SK-N-SH treated with all-trans-retinoic acid at 6 μM for 48 hours (cell line): ENCODE measurements at regions not wholly inside any gene's neighbourhood (a gene's known extent, or its start where the extent isn't known, plus 50 kb on each side); places are given as distances from the start of the nearest gene placed in this dataset.

ENCODE experiments used
- ATAC-seq: fragments of 200-7000 bp; cut with Tn5 transposase; 3 replicates; pipeline ENCODE4 v1.9.1; 2020; ENCODE audit warnings: mild to moderate bottlenecking, moderate library complexity
- ARNTL ChIP-seq: fragments of 450-650 bp; formaldehyde crosslinking; IDR thresholded peaks from 2 replicates; pipeline ENCODE4 v1.5.0; 2020; ENCODE audit warnings: low read depth, mild to moderate bottlenecking, moderate library complexity, borderline replicate concordance
- BACH2 ChIP-seq: fragments of 250-450 bp; sonication (Bioruptor Pico); IDR thresholded peaks from 2 replicates; pipeline ENCODE4 v1.9.0; 2021; ENCODE audit warnings: mild to moderate bottlenecking, borderline replicate concordance
- CREB5 ChIP-seq: fragments of 250-450 bp; sonication (Bioruptor Pico); IDR thresholded peaks from 2 replicates; pipeline ENCODE4 v1.5.1; 2020; ENCODE audit warnings: low read depth, mild to moderate bottlenecking, moderate library complexity
- CSDC2 ChIP-seq: fragments of 250-450 bp; sonication (Bioruptor Pico); IDR thresholded peaks from 2 replicates; pipeline ENCODE4 v1.5.0; 2020; ENCODE audit warnings: mild to moderate bottlenecking, moderate library complexity
- CSRNP3 ChIP-seq: fragments of 250-450 bp; sonication (Bioruptor Pico); IDR thresholded peaks from 2 replicates; pipeline ENCODE4 v1.5.1; 2021; ENCODE audit warnings: mild to moderate bottlenecking, moderate library complexity
- ESRRG ChIP-seq: fragments of 250-450 bp; sonication (Bioruptor Pico); IDR thresholded peaks from 2 replicates; pipeline ENCODE4 v1.6.1; 2021; ENCODE audit warnings: mild to moderate bottlenecking
- GLIS3 ChIP-seq: fragments of 250-450 bp; sonication (Bioruptor Pico); IDR thresholded peaks from 2 replicates; pipeline ENCODE4 v1.5.0; 2020; ENCODE audit warnings: mild to moderate bottlenecking, moderate library complexity
- ISL1 ChIP-seq: fragments of 250-450 bp; sonication (Bioruptor Pico); IDR thresholded peaks from 2 replicates; pipeline ENCODE4 v2.1.2; 2022; ENCODE audit warnings: mild to moderate bottlenecking, moderate library complexity
- OSR1 ChIP-seq: fragments of 250-450 bp; sonication (Bioruptor Pico); IDR thresholded peaks from 2 replicates; pipeline ENCODE4 v1.8.0; 2022; ENCODE audit warnings: moderate library complexity, mild to moderate bottlenecking, inconsistent platforms
- PATZ1 ChIP-seq: fragments of 250-450 bp; sonication (Bioruptor Pico); IDR thresholded peaks from 2 replicates; pipeline ENCODE4 v1.8.0; 2020; ENCODE audit warnings: mild to moderate bottlenecking, moderate library complexity, borderline replicate concordance
- POU6F1 ChIP-seq: fragments of 250-450 bp; sonication (Bioruptor Pico); IDR thresholded peaks from 2 replicates; pipeline ENCODE4 v1.8.0; 2021; ENCODE audit warnings: low read depth, mild to moderate bottlenecking, moderate library complexity, borderline replicate concordance
- PPARA ChIP-seq: fragments of 250-450 bp; sonication (Bioruptor Pico); IDR thresholded peaks from 2 replicates; pipeline ENCODE4 v1.5.0; 2020; ENCODE audit warnings: mild to moderate bottlenecking, borderline replicate concordance
- RARB ChIP-seq: fragments of 250-450 bp; sonication (Bioruptor Pico); IDR thresholded peaks from 2 replicates; pipeline ENCODE4 v1.8.0; 2021; ENCODE audit warnings: mild to moderate bottlenecking, moderate library complexity
- SNAI2 ChIP-seq: fragments of 250-450 bp; sonication (Bioruptor Pico); IDR thresholded peaks from 2 replicates; pipeline ENCODE4 v1.5.0; 2020; ENCODE audit warnings: mild to moderate bottlenecking, moderate library complexity
- TCF4 ChIP-seq: fragments of 250-450 bp; sonication (Bioruptor Pico); IDR thresholded peaks from 2 replicates; pipeline ENCODE4 v1.8.0; 2021; ENCODE audit warnings: mild to moderate bottlenecking, moderate library complexity, borderline replicate concordance
- TOX ChIP-seq: fragments of 250-450 bp; sonication (Bioruptor Pico); IDR thresholded peaks from 2 replicates; pipeline ENCODE4 v1.8.0; 2021; ENCODE audit warnings: mild to moderate bottlenecking, moderate library complexity, borderline replicate concordance
- TSHZ2 ChIP-seq: fragments of 250-450 bp; sonication (Bioruptor Pico); IDR thresholded peaks from 2 replicates; pipeline ENCODE4 v1.5.0; 2020; ENCODE audit warnings: mild to moderate bottlenecking, moderate library complexity
- ZC3H10 ChIP-seq: fragments of 250-450 bp; sonication (Bioruptor Pico); IDR thresholded peaks from 2 replicates; pipeline ENCODE4 v1.5.1; 2021; ENCODE audit warnings: mild to moderate bottlenecking, moderate library complexity
- ZFP3 ChIP-seq: fragments of 250-450 bp; sonication (Bioruptor Pico); IDR thresholded peaks from 2 replicates; pipeline ENCODE4 v1.5.0; 2020; ENCODE audit warnings: mild to moderate bottlenecking, moderate library complexity
- ZFP30 ChIP-seq: fragments of 450-650 bp; formaldehyde crosslinking; IDR thresholded peaks from 2 replicates; pipeline ENCODE4 v1.5.0; 2022; ENCODE audit warnings: mild to moderate bottlenecking, moderate library complexity
- ZNF565 ChIP-seq: fragments of 450-650 bp; formaldehyde crosslinking; conservative IDR thresholded peaks from 2 replicates; pipeline ENCODE4 v1.5.0; 2020; ENCODE audit warnings: low read depth, mild to moderate bottlenecking, moderate library complexity
- ZNF70 ChIP-seq: fragments of 450-650 bp; formaldehyde crosslinking; IDR thresholded peaks from 2 replicates; pipeline ENCODE4 v1.5.0; 2020; ENCODE audit warnings: mild to moderate bottlenecking, moderate library complexity
- ZNF8 ChIP-seq: fragments of 450-650 bp; formaldehyde crosslinking; IDR thresholded peaks from 2 replicates; pipeline ENCODE4 v1.5.0; 2020; ENCODE audit warnings: mild to moderate bottlenecking, moderate library complexity

GRCh38 chr1:218890451-218890850 lies 283.2 kb upstream of the LYPLAL1 start:
- ATAC-seq: no peak
- no peak for TF ChIP-seq ZNF8 (CRISPR knock-in tag)
- TF ChIP-seq TCF4 (CRISPR knock-in tag): no peak
- no peak for TF ChIP-seq CSRNP3 (CRISPR knock-in tag)
- TF ChIP-seq ESRRG: no peak
- TF ChIP-seq RARB (CRISPR knock-in tag): no peak
- no peak for TF ChIP-seq ZNF70
- TF ChIP-seq TOX (CRISPR knock-in tag): no peak
- no peak for TF ChIP-seq ISL1 (CRISPR knock-in tag)
- TF ChIP-seq OSR1: no peak
- no peak for TF ChIP-seq GLIS3 (CRISPR knock-in tag)

GRCh38 chr1:218891577-218891976 lies 282.1 kb upstream of the LYPLAL1 start:
- no peak for TF ChIP-seq ISL1 (CRISPR knock-in tag)
- no peak for TF ChIP-seq ZFP3
- TF ChIP-seq TCF4 (CRISPR knock-in tag): no peak
- no peak for TF ChIP-seq ZFP30 (CRISPR knock-in tag)
- TF ChIP-seq ZNF8 (CRISPR knock-in tag): no peak
- no peak for TF ChIP-seq TOX (CRISPR knock-in tag)
- no peak for TF ChIP-seq ARNTL (CRISPR knock-in tag)
- no peak for TF ChIP-seq TSHZ2 (CRISPR knock-in tag)
- TF ChIP-seq ESRRG: no peak
- TF ChIP-seq CSDC2: no peak
- TF ChIP-seq ZNF565 (CRISPR knock-in tag): no peak
- no peak for TF ChIP-seq OSR1
- TF ChIP-seq ZNF70: no peak
- no peak for TF ChIP-seq PPARA (CRISPR knock-in tag)
- no peak for TF ChIP-seq POU6F1 (CRISPR knock-in tag)
- TF ChIP-seq ZC3H10 (CRISPR knock-in tag): no peak
- no peak for TF ChIP-seq SNAI2 (CRISPR knock-in tag)
- no peak for TF ChIP-seq PATZ1 (CRISPR knock-in tag)
- TF ChIP-seq, all 23 proteins: peak for 0
- ATAC-seq: no peak

GRCh38 chr1:218895064-218895587 lies 278.6 kb upstream of the LYPLAL1 start:
- peak; percentile 66 for ATAC-seq
- TF ChIP-seq CREB5 (CRISPR knock-in tag): no peak
- TF ChIP-seq ZC3H10 (CRISPR knock-in tag): no peak
- no peak for TF ChIP-seq TCF4 (CRISPR knock-in tag)
- TF ChIP-seq ZFP30 (CRISPR knock-in tag): no peak
- no peak for TF ChIP-seq BACH2 (CRISPR knock-in tag)
- no peak for TF ChIP-seq TSHZ2 (CRISPR knock-in tag)
- no peak for TF ChIP-seq ZFP3
- no peak for TF ChIP-seq ESRRG
